NCI-H1048 (cell line): ENCODE measurements at regions not wholly inside any gene's neighbourhood (a gene's known extent, or its start where the extent isn't known, plus 50 kb on each side); places are given as distances from the start of the nearest gene placed in this dataset.
"Not testable (repeated sequence)": the region's sequence is repeated elsewhere in the genome, so short reads cannot be mapped to it uniquely, and the experiment has no call there.

Experiments used
- DNase-seq: peaks from one replicate; lab custom pipeline; 2025; lab: John Stamatoyannopoulos, UW

DNA sequence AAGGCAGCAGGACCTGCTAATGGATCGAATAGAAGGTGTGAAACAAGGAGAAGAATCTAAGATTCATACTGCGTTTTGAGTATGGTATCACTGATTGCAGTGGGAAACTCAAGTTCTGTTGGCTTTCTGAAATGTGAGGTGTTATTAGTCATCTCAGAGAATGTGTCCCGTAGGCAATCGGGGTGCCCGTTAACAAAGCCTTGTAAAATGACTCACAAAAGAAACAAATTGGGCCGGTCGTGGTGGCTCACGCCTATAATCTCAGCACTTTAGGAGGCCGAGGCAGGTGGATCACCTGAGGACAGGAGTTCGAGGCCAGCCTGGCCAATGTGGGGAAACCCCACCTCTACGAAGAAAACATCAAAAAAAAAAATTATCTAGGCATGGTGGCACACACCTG is 118.2 kb upstream of the C7orf33 start:
- DNase-seq: no peak

GRCh38 chr7:148473703-148474480 is 116.7 kb upstream of the C7orf33 start:
- no peak for DNase-seq

- DNase-seq: no peak
Measured at GRCh38 chr7:148474481-148475025, 116.0 kb upstream of the C7orf33 start.

- DNase-seq: no peak
Measured at GRCh38 chr7:148478551-148478950, 112.0 kb upstream of the C7orf33 start.

GRCh38 chr7:148480479-148481146 is 110.0 kb upstream of the C7orf33 start:
- DNase-seq: no peak

- no peak for DNase-seq
Measured at GRCh38 chr7:148481147-148481526, 109.4 kb upstream of the C7orf33 start.

DNA sequence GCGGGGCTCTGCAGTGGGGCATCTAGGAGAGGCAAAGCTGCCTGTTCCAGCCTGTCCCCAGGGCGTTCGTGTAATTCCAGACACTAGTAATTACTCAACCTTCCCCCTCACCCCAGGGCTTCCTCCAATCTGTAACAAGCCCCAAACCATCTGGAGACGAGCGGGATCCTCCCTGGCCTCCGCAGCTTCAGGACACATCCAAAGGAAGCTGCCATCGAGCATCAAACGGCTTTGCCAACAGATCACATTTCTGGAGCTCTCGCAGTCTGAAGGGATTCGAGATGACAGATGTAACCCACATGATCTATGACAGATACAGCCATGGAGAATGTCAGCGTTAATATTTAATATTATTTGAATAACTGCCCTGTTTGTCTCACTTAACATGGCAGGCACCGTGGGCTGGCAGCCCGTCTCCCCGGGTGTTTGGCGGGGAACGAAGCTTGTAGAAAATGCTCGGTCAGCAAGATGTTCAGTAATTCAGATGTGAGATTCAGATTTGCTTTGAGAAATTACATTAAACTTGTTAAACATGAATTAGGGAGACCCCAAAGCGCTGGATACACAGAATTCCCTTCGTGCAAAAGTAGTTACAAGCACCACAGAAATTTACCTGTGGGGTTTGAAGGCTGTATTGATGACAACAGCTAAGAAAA is 108.5 kb upstream of the C7orf33 start:
- no peak for DNase-seq

- no peak for DNase-seq
Measured at GRCh38 chr7:148483515-148484308, 106.9 kb upstream of the C7orf33 start.

DNA sequence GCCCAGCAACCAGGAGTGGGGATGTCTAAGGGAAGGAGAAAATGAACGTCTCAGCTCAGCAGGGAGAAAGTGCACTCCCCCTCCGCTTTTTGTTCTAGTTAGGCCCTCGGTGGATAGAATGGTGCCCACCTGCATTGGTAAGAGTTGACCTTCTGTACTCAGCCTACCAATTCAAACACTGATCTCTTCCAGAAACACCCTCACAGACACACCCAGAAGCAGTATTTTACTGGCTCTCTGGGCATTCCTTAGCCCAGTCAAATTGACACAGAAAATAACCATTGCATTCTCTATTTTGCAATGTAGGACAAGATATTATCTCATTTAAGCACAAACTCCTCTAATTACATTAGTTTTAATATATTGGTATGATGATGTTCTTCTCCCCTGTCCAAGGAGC is 106.1 kb upstream of the C7orf33 start:
- DNase-seq: no peak

GRCh38 chr7:148485618-148486017 is 104.9 kb upstream of the C7orf33 start:
- DNase-seq: no peak

- no peak for DNase-seq
Measured at GRCh38 chr7:148486937-148487336, 103.6 kb upstream of the C7orf33 start.

GRCh38 chr7:148487912-148488311 is 102.7 kb upstream of the C7orf33 start:
- no peak for DNase-seq

- no peak for DNase-seq
Measured at GRCh38 chr7:148489678-148490077, 100.9 kb upstream of the C7orf33 start.

- no peak for DNase-seq
Measured at GRCh38 chr7:148492157-148492860, 98.3 kb upstream of the C7orf33 start.

DNA sequence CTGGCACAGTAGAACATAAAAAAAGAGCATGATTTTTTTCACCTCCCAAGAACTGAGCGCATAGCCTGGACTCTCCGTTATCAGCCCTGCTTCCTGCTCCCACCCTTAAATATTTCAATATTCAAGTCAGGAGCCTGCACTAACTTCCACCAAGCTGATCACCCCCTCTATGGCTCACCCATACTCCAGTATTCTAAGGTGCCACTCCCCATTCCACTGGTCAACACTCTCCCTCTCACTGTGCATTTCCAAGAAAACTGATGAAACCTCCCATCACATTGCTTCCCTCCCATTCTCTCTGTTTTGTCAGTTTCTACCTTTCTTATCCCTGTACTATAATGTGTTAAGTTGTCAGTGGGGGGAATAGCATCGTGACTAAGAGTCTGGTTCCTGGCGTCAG is 95.0 kb upstream of the C7orf33 start:
- DNase-seq: no peak

- DNase-seq: no peak
Measured at GRCh38 chr7:148500978-148501377, 89.6 kb upstream of the C7orf33 start.

DNA sequence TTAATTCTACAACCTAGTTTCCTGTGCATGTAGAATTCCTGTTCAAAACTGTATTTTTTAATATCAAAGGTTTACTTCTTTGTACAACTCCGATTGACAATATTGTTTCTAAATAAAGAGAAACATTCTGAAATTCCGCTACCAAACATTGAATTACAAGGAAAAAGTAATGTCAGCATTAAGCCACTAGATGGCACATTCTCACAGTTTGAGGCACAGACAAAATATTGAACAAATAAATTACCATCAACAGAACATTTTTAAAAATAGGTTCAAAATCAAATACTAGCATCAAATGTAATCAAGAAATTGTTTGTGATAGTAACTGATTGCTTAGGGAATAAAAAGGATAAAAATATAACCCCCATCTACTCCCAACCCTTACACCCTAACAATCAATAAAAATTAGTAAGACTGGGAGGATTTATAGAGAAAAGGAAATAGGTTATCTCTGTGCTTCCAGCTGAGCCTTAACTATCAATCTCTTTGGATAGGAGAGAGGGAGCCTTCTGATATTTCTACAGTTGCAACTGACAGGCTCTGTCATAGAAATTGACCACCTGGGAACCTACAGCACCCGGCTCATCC is 86.6 kb upstream of the C7orf33 start:
- no peak for DNase-seq

DNA sequence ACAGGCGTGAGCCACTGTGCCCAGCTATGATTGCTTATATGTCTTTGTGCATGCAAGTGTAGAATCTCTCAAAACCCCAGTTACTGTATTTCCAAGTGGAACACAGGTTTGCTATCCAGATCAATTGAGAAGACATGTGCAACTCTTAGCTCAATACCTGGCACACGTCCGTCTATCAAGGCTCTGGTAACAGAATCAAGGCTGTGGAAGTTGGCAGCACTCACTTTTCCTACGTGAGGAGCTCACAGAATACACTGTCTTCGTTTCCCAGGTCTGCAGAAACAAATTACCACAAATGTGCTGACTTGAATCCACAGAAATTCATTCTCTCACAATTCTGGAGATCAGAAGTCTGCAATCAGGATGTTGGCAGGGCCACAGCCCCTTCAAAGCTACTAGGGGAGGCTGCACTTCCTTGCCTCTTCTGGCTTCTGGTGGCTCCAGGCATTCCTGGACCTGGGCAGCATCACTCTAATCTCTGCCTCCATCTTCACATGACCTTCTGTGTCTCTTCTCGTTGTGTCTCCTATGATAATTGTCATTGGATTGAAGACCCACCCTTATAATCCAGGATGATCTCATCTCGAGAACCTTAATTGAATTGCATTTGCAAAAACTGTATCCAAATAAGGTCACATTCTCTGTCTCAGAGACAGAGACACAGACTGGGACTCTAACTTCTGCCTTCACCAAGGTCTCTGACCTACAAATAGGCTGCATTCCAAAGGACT is 84.8 kb upstream of the C7orf33 start:
- DNase-seq: no peak

GRCh38 chr7:148507064-148507573 is 83.4 kb upstream of the C7orf33 start:
- not testable (repeated sequence) for DNase-seq

DNA sequence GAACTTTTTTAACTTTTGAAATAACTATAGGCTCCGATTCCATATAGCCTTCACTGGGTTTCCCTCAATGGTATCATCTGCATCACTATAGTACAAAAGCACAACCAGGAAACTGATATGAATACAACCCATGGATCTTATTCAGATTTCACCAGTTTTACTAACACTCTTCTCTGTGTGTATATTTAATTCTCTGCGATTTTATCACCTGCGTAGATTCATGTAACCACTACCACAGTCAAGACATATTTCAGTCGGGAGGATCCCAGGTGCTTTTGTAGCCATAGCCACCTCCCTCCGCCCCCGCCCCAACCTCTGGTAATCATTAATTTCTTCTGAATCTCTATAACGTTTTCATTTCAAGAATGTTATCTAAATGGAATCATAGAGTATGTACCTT is 82.8 kb upstream of the C7orf33 start:
- DNase-seq: no peak
